Peyer's patch (tissue), 4 donors: ENCODE measurements at regions not wholly inside any gene's neighbourhood (a gene's known extent, or its start where the extent isn't known, plus 50 kb on each side); places are given as distances from the start of the nearest gene placed in this dataset.

Experiments used
- CTCF ChIP-seq, 6 experiments: fragments of 450-650 bp in 4 of 6; fragments of 200-600 bp in 2 of 6; sonication (generic) in 1 of 6; IDR thresholded peaks; one replicate each; pipeline ENCODE4 v1.5.1; 2017 to 2019; ENCODE audit warnings: antibody characterized with exemption in 6 of 6, mild to moderate bottlenecking in 3 of 6, moderate library complexity in 1 of 6
- POLR2A ChIP-seq, 2 donors: fragments of 450-650 bp; IDR thresholded peaks; one replicate each; pipeline ENCODE4 v1.5.1; 2017; ENCODE audit warnings: antibody characterized with exemption in 2 of 2, mild to moderate bottlenecking in 2 of 2, moderate library complexity in 2 of 2

GRCh38 chr1:208799186-208799585 lies 555.0 kb upstream of the PLXNA2 start:
- TF ChIP-seq CTCF (IDR thresholded peaks at IDR 0.05) (no peak), POLR2A (IDR thresholded peaks at IDR 0.05) (no peak)
